ENCODE measurements at regions not wholly inside any gene's neighbourhood (a gene's known extent, or its start where the extent isn't known, plus 50 kb on each side); places are given as distances from the start of the nearest gene placed in this dataset.

GRCh38 chr4:60088807-60089486 lies 1111.2 kb upstream of the ADGRL3 start:
- no peak for TF ChIP-seq FOXA1 (IDR thresholded peaks at IDR 0.05)
- no peak for TF ChIP-seq FOXA1 (CRISPR knock-in tag; IDR thresholded peaks at IDR 0.05)
- no peak for TF ChIP-seq RAD21 (CRISPR knock-in tag; IDR thresholded peaks at IDR 0.05)
- no peak for TF ChIP-seq NFIC (IDR thresholded peaks at IDR 0.05; ENCODE audit: low read length)
- no peak for TF ChIP-seq ZSCAN5A (CRISPR knock-in tag; IDR thresholded peaks at IDR 0.05; ENCODE audit: borderline replicate concordance)
- no peak for TF ChIP-seq ATF3 (CRISPR knock-in tag; IDR thresholded peaks at IDR 0.05)
- no peak for TF ChIP-seq ZNF274 (CRISPR knock-in tag; IDR thresholded peaks at IDR 0.05)
